Activated naive CD8-positive, alpha-beta T cell (primary cell): ENCODE measurements at regions not wholly inside any gene's neighbourhood (a gene's known extent, or its start where the extent isn't known, plus 50 kb on each side); places are given as distances from the start of the nearest gene placed in this dataset.

Source experiments
- H3K27ac Mint-ChIP-seq: one replicate; pipeline ENCODE4 v1.8.0; 2021; ENCODE audit warnings: mixed read lengths
- H3K27me3 Mint-ChIP-seq: one replicate; pipeline ENCODE4 v1.8.0; 2021; ENCODE audit warnings: mixed read lengths
- H3K36me3 Mint-ChIP-seq: one replicate; pipeline ENCODE4 v1.8.0; 2021; ENCODE audit warnings: mixed read lengths
- H3K4me1 Mint-ChIP-seq: one replicate; pipeline ENCODE4 v1.8.0; 2021; ENCODE audit warnings: low read depth, mixed read lengths
- H3K4me3 Mint-ChIP-seq: one replicate; pipeline ENCODE4 v1.8.0; 2021; ENCODE audit warnings: mild to moderate bottlenecking, mixed read lengths
- H3K9me3 Mint-ChIP-seq: one replicate; pipeline ENCODE4 v1.8.0; 2021; ENCODE audit warnings: low read depth, mixed read lengths

- peaks cover 10% of the 10 kb centered on the region for H3K27me3 Mint-ChIP-seq
- H3K4me3 Mint-ChIP-seq: no peak overlapping the region
- H3K4me1 Mint-ChIP-seq: no peaks in the 10 kb centered on the region
- H3K27ac Mint-ChIP-seq: no peak overlapping the region
- no peaks in the 10 kb centered on the region for H3K36me3 Mint-ChIP-seq
- no peaks in the 10 kb centered on the region for H3K9me3 Mint-ChIP-seq
Observed at GRCh38 chr3:193840111-193840641, 247.2 kb downstream of the OPA1 start.

DNA sequence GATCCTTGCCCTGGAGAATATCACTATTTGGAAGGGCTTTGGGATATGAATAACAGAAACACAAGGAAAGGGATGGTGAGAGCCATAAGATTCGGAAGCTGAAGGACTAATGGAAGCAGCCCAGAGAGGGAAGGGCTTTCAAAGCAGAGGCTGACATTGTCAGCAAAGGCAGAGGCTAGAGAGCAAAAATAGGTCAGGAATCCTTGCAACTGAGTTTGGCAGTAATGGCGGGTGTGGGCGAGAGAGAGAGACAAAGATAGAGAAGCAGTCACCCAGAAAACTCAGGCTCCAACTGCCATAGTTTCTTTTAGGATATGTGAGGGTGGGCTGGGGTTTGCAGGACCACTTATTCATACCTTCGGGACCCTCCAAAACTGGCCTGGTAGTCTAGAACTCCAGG lies 248.6 kb downstream of the OPA1 start:
- H3K4me1 Mint-ChIP-seq: no peaks in the 10 kb centered on the region
- H3K4me3 Mint-ChIP-seq: no peak overlapping the region
- peaks cover 14% of the 10 kb centered on the region for H3K27me3 Mint-ChIP-seq
- no peaks in the 10 kb centered on the region for H3K9me3 Mint-ChIP-seq
- H3K36me3 Mint-ChIP-seq: no peaks in the 10 kb centered on the region
- H3K27ac Mint-ChIP-seq: no peak overlapping the region

DNA sequence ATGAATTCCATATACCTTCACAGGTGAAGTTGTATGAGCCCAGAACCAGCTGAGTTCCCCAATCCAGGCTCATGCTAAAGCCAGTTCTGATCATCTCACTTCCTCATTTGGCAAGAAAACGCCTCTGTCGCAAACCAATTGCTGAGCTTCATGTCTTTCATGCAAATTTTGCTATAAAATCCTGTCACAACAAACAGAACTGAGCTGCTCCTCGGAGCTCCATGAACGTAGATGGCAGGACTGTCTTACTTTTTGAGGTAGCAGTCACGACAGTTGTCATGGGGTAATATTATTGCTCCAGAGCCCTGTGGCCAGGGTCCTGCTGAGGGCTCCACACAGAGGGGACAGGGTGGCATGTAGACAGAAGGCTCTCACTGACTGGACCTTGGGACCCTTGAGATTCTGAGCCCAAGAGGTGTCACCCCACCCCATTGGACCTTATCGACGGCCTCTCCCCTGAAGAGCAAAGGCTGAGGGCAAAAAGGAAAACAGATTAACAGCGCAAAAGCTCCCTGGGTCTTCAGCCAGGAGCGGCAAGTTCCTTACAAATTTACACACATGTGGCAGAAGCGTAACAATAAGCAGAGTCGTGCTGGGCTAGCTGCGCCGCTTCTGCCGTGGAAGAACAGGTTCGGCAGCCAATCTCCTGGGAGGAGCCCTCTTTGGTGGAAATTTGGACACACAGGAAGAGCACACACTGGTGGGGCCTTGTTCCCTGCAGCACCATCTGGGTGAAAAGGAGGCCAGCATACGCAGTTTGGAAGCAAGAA lies 249.2 kb downstream of the OPA1 start:
- H3K4me1 Mint-ChIP-seq: no peaks in the 10 kb centered on the region

DNA sequence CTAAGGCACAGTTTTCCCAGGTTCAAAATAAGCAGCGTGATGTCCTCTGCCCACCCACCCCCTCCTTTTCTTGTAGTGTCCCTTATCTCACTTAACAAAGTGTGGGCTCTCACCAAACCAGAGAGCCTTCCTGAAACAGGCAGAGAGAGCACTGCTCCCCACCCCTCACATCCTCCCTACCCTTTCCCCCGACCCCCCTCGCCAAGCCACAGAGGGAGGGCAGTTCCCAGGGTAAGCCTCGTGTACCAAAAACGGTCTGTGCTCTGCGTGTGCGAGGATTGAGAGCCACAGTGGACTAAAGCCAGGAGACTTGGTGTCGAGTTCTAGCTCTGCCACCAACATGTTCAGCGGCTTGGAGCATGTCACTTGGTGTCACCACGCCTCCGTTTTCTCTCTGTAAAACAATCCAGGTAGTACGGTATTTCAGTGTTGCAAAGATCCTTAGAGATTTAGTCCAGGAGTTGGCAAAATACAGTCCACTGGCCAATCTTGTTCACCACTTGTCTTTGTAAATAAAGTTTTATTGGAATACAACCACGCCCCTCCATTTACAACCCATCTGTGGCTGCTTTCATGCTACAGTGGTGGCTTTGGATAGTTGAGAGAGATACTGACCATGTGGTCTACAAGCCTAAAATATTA lies 249.9 kb downstream of the OPA1 start:
- Mint-ChIP-seq H3K36me3 (no peaks in the 10 kb centered on the region), H3K9me3 (no peaks in the 10 kb centered on the region), H3K4me1 (no peaks in the 10 kb centered on the region), H3K27me3 (peaks cover 16% of the 10 kb centered on the region), H3K27ac (no peak overlapping the region), H3K4me3 (no peak overlapping the region)

More for the DNA sequence above, 249.2 kb downstream of the OPA1 start:
- Mint-ChIP-seq H3K9me3 (no peaks in the 10 kb centered on the region), H3K36me3 (no peaks in the 10 kb centered on the region), H3K27ac (no peak overlapping the region), H3K4me3 (no peak overlapping the region), H3K27me3 (peaks cover 16% of the 10 kb centered on the region)

- no peak overlapping the region for H3K27ac Mint-ChIP-seq
- H3K4me3 Mint-ChIP-seq: no peak overlapping the region
- H3K9me3 Mint-ChIP-seq: no peaks in the 10 kb centered on the region
- H3K4me1 Mint-ChIP-seq: no peaks in the 10 kb centered on the region
- no peaks in the 10 kb centered on the region for H3K36me3 Mint-ChIP-seq
- peaks cover 16% of the 10 kb centered on the region for H3K27me3 Mint-ChIP-seq
Observed at GRCh38 chr3:193843474-193844301, 250.7 kb downstream of the OPA1 start.

DNA sequence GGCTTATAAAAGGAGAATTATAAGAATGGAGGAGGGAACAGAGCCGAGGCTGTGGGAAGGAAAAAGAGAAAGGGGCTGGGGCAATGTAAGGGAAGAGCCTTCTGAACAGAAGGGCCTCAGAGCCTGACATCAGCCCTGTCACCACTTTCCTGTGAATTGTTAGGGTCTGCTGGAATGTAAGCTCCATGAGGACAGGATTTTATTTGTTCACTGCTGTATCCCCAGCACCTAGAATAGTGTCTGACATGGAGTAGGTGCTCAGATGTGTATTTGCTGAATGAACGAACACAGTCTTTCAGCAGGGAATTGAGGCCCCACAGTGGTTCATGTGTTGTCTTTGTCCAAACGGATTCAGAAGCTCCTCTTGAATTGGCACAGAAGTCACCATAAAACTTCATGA lies 251.5 kb downstream of the OPA1 start:
- no peak overlapping the region for H3K4me3 Mint-ChIP-seq
- H3K9me3 Mint-ChIP-seq: no peaks in the 10 kb centered on the region
- H3K27me3 Mint-ChIP-seq: peaks cover 14% of the 10 kb centered on the region
- H3K27ac Mint-ChIP-seq: no peak overlapping the region
- H3K4me1 Mint-ChIP-seq: no peaks in the 10 kb centered on the region
- no peaks in the 10 kb centered on the region for H3K36me3 Mint-ChIP-seq

DNA sequence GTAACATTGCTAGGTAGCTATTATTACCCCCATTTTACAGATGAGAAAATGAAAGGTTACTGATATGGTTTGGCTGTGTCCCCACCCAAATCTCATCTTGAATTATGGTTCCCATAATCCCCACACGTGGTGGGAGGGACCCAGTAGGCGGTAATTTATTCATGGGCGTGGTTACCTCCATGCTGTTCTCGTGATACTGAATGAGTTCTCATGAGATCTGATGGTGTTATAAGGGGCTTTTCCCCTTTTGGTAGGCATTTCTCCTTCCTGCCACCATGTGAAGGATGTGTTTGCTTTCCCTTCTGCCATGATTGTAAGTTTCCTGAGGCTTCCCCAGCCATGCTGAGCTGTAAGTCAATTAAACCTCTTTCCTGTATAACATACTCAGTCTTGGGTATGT lies 252.1 kb downstream of the OPA1 start:
- Mint-ChIP-seq H3K27me3 (peaks cover 14% of the 10 kb centered on the region), H3K4me1 (no peaks in the 10 kb centered on the region), H3K4me3 (no peak overlapping the region), H3K9me3 (no peaks in the 10 kb centered on the region), H3K27ac (no peak overlapping the region), H3K36me3 (no peaks in the 10 kb centered on the region)

DNA sequence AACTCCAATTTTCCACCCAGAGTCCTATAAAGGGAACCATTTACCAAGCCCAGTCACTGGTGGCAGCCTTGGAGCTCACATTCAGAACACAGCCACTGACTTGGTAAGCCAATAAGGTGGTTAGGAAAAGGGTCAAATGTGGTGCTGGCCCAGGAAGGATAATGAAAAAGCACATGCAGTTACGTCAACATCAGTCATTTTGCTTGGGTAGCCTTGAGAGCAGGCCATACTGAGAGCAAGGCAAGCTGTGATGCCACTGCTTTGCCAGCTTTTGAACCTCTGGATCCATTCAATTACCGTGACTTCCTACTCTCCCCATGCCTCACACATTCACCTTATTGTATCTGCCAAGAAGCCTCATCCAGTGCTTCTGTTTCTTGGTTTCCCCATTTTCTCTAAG lies 253.6 kb downstream of the OPA1 start:
- Mint-ChIP-seq H3K36me3 (no peaks in the 10 kb centered on the region), H3K4me3 (no peak overlapping the region), H3K27me3 (peaks cover 7% of the 10 kb centered on the region), H3K27ac (no peak overlapping the region), H3K9me3 (no peaks in the 10 kb centered on the region), H3K4me1 (no peaks in the 10 kb centered on the region)

- no peaks in the 10 kb centered on the region for H3K9me3 Mint-ChIP-seq
- no peaks in the 10 kb centered on the region for H3K4me1 Mint-ChIP-seq
- no peak overlapping the region for H3K4me3 Mint-ChIP-seq
- H3K27me3 Mint-ChIP-seq: peaks cover 6% of the 10 kb centered on the region
- no peak overlapping the region for H3K27ac Mint-ChIP-seq
- H3K36me3 Mint-ChIP-seq: no peaks in the 10 kb centered on the region
Observed at GRCh38 chr3:193847402-193847801, 254.4 kb downstream of the OPA1 start.

- H3K36me3 Mint-ChIP-seq: no peaks in the 10 kb centered on the region
- no peaks in the 10 kb centered on the region for H3K9me3 Mint-ChIP-seq
- H3K27ac Mint-ChIP-seq: no peak overlapping the region
- H3K4me1 Mint-ChIP-seq: no peaks in the 10 kb centered on the region
- no peak overlapping the region for H3K4me3 Mint-ChIP-seq
- H3K27me3 Mint-ChIP-seq: peaks cover 6% of the 10 kb centered on the region
Observed at GRCh38 chr3:193848547-193848946, 255.5 kb downstream of the OPA1 start.

DNA sequence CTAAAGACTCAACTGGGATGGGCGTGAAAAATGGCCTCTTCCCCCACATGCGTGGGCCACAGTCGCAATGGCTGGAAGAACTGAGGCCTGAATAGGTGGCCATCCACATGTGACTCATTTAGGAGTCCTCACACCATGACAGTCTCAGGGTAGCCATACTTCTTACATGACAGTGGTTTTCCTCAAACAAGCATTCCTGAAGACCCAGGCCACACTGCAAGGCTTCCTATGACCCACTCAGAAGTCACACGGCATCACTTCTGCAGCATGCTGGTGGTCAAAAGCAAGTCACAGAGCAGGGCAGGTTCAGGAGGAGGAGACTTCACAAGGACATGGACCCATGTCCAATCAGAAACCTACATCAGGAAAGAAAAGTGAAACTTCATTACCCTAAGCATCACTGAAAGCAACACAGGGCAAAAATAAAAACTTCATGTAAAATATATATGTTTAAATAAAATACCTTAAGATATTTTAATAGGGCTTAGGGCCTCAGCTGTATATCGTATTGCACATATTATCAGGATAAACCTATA lies 257.1 kb downstream of the OPA1 start:
- Mint-ChIP-seq H3K9me3 (no peaks in the 10 kb centered on the region), H3K4me1 (no peaks in the 10 kb centered on the region), H3K27me3 (peaks cover 6% of the 10 kb centered on the region), H3K27ac (no peak overlapping the region), H3K36me3 (no peaks in the 10 kb centered on the region), H3K4me3 (no peak overlapping the region)

DNA sequence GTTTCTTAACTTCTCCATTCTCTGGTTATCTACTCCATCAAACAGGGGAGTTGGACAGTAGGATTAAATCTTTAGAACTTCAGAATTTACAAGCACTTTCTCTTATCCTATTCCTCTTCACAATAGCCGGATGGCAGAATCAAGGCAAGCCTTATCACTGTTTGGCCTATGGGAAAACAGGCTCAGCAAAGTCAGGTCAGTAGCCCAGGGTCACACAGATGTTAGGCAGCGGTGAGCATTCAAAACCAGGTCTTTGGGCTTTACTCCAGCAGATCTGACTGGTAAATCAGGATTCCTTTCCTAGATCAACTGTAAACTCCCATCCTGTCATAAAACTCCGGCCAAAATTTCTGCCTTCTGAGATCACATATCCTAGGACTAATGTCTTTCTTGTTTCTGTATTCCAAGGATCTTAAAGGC lies 258.4 kb downstream of the OPA1 start:
- no peak overlapping the region for H3K27ac Mint-ChIP-seq
- no peak overlapping the region for H3K4me3 Mint-ChIP-seq
- H3K9me3 Mint-ChIP-seq: no peaks in the 10 kb centered on the region
- peaks cover 2% of the 10 kb centered on the region for H3K27me3 Mint-ChIP-seq
- H3K36me3 Mint-ChIP-seq: no peaks in the 10 kb centered on the region
- no peaks in the 10 kb centered on the region for H3K4me1 Mint-ChIP-seq

DNA sequence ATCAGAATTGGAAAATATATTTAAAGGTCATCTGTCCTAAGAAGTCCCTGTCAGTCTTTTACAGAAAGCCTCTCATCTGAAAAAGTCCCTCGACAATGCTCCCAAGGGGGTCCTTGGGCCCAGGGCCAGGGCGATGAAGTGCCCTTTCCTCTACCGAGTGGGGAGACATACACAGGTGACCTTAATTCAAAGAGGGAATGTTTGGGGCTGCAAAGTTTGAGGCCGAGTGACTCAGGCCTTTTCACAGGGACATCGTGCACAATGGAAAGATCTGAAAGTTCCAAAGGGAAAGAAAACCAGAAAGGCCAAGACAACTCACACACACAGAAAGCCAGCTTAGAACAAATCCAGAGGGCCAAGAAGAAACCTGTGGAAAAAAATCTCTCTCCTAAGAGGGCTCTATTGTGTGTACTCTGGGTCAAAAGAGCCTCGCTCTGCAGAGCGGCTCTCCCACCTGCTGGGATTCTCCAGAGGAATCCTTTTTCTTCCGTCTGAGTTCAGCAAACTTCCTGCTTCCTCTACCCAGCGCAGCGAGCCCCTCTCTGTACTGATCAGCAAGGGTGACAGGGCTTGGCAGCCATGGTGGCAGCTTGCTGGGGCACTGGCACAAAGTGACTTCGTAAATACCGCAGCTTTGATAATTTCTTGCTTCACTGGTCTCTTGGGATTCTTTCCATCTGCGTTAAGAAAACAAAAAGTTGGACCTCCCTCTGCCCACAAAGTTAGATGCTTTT lies 259.1 kb downstream of the OPA1 start:
- Mint-ChIP-seq H3K27me3 (no peaks in the 10 kb centered on the region), H3K27ac (no peak overlapping the region), H3K4me3 (no peak overlapping the region), H3K4me1 (no peaks in the 10 kb centered on the region), H3K36me3 (no peaks in the 10 kb centered on the region), H3K9me3 (no peaks in the 10 kb centered on the region)

DNA sequence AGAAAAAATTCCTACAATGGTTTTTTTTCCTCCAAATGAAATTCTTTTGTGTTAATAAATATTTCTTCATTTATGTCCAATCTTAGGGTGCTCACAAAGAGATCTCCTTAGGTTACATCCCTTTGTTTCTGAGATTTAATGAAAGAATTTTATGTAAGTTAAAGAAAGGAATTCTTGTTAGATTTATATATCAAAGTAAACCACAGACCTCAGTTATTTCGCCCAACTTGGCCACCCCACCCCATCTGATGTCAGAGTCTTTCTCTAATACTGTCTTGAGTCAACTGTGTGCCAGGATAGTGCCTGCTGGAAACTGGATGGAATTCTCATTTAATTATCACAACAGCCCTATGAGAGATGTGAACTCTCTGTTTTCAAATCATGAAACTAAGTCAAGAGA lies 259.9 kb downstream of the OPA1 start:
- Mint-ChIP-seq H3K27ac (no peak overlapping the region), H3K4me3 (no peak overlapping the region), H3K4me1 (no peaks in the 10 kb centered on the region), H3K27me3 (no peaks in the 10 kb centered on the region), H3K36me3 (no peaks in the 10 kb centered on the region), H3K9me3 (no peaks in the 10 kb centered on the region)
